OCI-LY3 (cell line): ENCODE measurements at regions not wholly inside any gene's neighbourhood (a gene's known extent, or its start where the extent isn't known, plus 50 kb on each side); places are given as distances from the start of the nearest gene placed in this dataset.

Experiments
- H2AFZ ChIP-seq: fragments of 200-600, 300-600 bp; shearing (Covaris generic); 2 replicates; pipeline ENCODE4 v1.6.0; 2014; ENCODE audit warnings: antibody characterized with exemption, low read depth, low read length
- H3K27ac ChIP-seq: fragments of 200-600, 300-600 bp; sonication (generic); 2 replicates; pipeline ENCODE4 v1.5.1; 2014; ENCODE audit warnings: mild to moderate bottlenecking, low read length, moderate library complexity, mixed read lengths
- H3K27me3 ChIP-seq: fragments of 200-600, 300-600 bp; sonication (generic); 2 replicates; pipeline ENCODE4 v1.6.1; 2014; ENCODE audit warnings: low read depth, low read length, mixed read lengths
- H3K36me3 ChIP-seq: fragments of 200-600, 300-600 bp; sonication (generic); replicated peaks from 2 replicates; pipeline ENCODE3; 2014; ENCODE audit warnings: low read depth, low read length, mixed read lengths
- H3K4me1 ChIP-seq: fragments of 300-600, 200-600 bp; sonication (generic); 2 replicates; pipeline ENCODE4 v1.6.1; 2014; ENCODE audit warnings: low read length, mixed read lengths
- H3K4me2 ChIP-seq: fragments of 200-600, 300-600 bp; sonication (generic); 2 replicates; pipeline ENCODE4 v1.6.1; 2014; ENCODE audit warnings: low read length, mixed read lengths
- H3K4me3 ChIP-seq: fragments of 300-600, 200-600 bp; sonication (generic); 2 replicates; pipeline ENCODE4 v1.5.1; 2014; ENCODE audit warnings: antibody characterized with exemption, mild to moderate bottlenecking, low read length, moderate library complexity
- H3K79me2 ChIP-seq: fragments of 300-600, 200-600 bp; shearing (Covaris generic); 2 replicates; pipeline ENCODE4 v1.6.1; 2014; ENCODE audit warnings: mild to moderate bottlenecking, low read length, mixed read lengths
- H3K9ac ChIP-seq: fragments of 300-600, 200-600 bp; shearing (Covaris generic); 2 replicates; pipeline ENCODE4 v1.6.0; 2014; ENCODE audit warnings: mild to moderate bottlenecking, low read length, moderate library complexity
- H3K9me3 ChIP-seq: fragments of 200-600, 300-600 bp; shearing (Covaris generic); 2 replicates; pipeline ENCODE4 v1.6.1; 2014; ENCODE audit warnings: low read length, mixed read lengths; ENCODE audit not compliant: insufficient read depth
- H4K20me1 ChIP-seq: fragments of 200-600, 300-600 bp; sonication (generic); 2 replicates; pipeline ENCODE4 v1.6.1; 2016; ENCODE audit warnings: low read length, mixed read lengths; ENCODE audit not compliant: insufficient read depth
- CTCF ChIP-seq: fragments of 200-600, 300-600 bp; sonication (generic); IDR thresholded peaks from 2 replicates; pipeline ENCODE4 v1.5.1; 2014; ENCODE audit warnings: antibody characterized with exemption, low read length, low read depth
- EZH2phosphoT487 ChIP-seq: fragments of 200-600 bp; shearing (Covaris generic); IDR thresholded peaks from 2 replicates; pipeline ENCODE4 v1.6.1; 2018; ENCODE audit warnings: antibody characterized with exemption, mixed run types, low read depth

GRCh38 chr14:99081156-99081765, 190.7 kb downstream of the BCL11B start:
- no peaks in the 10 kb centered on the region for H3K79me2 ChIP-seq
- no peaks in the 10 kb centered on the region for H3K36me3 ChIP-seq
- H3K27me3 ChIP-seq = no peaks in the 10 kb centered on the region
- no peak overlapping the region for H3K9ac ChIP-seq
- no peak overlapping the region for H2AFZ ChIP-seq
- H3K27ac ChIP-seq = no peak overlapping the region
- no peak overlapping the region for H3K4me2 ChIP-seq
- H3K9me3 ChIP-seq = no peaks in the 10 kb centered on the region
- H3K4me3 ChIP-seq = no peak overlapping the region
- H4K20me1 ChIP-seq = no peaks in the 10 kb centered on the region
- TF ChIP-seq CTCF (no peak), EZH2phosphoT487 (no peak)
- H3K4me1 ChIP-seq = no peaks in the 10 kb centered on the region

GRCh38 chr14:99081880-99082279, 190.1 kb downstream of the BCL11B start:
- Histone ChIP-seq H3K79me2 (no peaks in the 10 kb centered on the region), H3K4me3 (no peak overlapping the region), H3K4me1 (no peaks in the 10 kb centered on the region), H2AFZ (no peak overlapping the region), H3K9me3 (no peaks in the 10 kb centered on the region), H3K9ac (no peak overlapping the region), H4K20me1 (no peaks in the 10 kb centered on the region), H3K36me3 (no peaks in the 10 kb centered on the region), H3K4me2 (no peak overlapping the region), H3K27me3 (no peaks in the 10 kb centered on the region), H3K27ac (no peak overlapping the region)
- no peak for TF ChIP-seq EZH2phosphoT487
- no peak for TF ChIP-seq CTCF

DNA sequence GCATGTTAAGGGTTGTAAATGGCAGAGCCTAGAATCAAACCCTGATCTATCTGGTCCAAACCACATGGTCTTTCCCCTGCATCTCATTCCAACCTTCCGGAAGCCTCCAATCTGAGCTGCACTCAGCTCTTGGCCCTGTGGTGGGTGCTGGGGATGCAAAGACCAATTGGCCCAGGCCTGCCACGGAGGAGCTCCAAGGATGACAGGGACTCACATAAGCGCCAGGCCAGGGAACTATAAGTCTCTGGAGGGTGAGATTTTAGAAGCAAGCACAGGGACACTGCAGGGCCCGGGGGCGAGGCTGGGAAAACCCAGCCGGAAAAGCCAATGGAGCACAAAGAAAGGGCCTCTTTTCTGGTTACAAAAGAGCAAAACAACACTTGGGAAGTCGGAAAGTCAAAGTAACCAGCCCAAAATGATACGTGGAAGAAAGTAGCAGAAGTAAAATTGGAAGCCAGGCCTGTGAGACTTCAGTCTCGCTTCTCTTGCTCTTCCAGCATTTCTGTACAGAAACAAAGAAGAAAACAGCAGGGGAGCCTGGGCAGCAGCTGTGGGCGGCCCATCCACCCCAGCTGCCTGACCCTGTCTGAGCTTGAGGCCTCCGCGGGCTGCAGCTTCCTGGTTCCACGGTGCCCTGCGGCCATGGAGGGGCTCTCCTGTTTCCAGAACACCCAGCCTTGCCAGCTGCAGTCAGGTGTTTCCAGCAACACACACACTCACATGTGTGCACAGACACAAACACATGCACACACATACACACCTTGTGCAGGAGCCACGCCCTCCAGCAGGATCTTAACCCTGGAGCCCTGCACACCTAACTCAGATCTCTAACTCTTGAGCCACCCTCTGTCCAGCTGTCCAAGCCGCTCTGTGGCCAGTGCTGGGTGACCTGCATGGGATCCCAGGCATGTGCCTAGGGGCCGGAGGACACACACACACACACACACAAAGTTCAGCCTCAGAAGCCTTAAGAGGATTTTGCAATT, 178.2 kb downstream of the BCL11B start:
- Histone ChIP-seq H3K9ac (no peak overlapping the region), H3K4me3 (no peak overlapping the region), H3K79me2 (no peaks in the 10 kb centered on the region), H3K4me2 (no peak overlapping the region), H3K27ac (no peak overlapping the region), H3K9me3 (no peaks in the 10 kb centered on the region), H3K4me1 (no peaks in the 10 kb centered on the region), H3K36me3 (no peaks in the 10 kb centered on the region), H4K20me1 (no peaks in the 10 kb centered on the region), H3K27me3 (no peaks in the 10 kb centered on the region), H2AFZ (no peak overlapping the region)
- no peak for TF ChIP-seq CTCF
- TF ChIP-seq EZH2phosphoT487 = no peak

GRCh38 chr14:99094901-99095300, 177.1 kb downstream of the BCL11B start:
- H3K9ac ChIP-seq = no peak overlapping the region
- no peaks in the 10 kb centered on the region for H3K27me3 ChIP-seq
- H3K36me3 ChIP-seq = no peaks in the 10 kb centered on the region
- TF ChIP-seq CTCF (no peak), EZH2phosphoT487 (no peak)
- H2AFZ ChIP-seq = no peak overlapping the region
- H3K4me1 ChIP-seq = no peaks in the 10 kb centered on the region
- H3K9me3 ChIP-seq = no peaks in the 10 kb centered on the region
- no peaks in the 10 kb centered on the region for H4K20me1 ChIP-seq
- H3K79me2 ChIP-seq = no peaks in the 10 kb centered on the region
- H3K4me2 ChIP-seq = no peak overlapping the region
- no peak overlapping the region for H3K4me3 ChIP-seq
- no peak overlapping the region for H3K27ac ChIP-seq
